ENCODE measurements at regions not wholly inside any gene's neighbourhood (a gene's known extent, or its start where the extent isn't known, plus 50 kb on each side); places are given as distances from the start of the nearest gene placed in this dataset.

GRCh38 chr6:134604014-134604676, 286.2 kb upstream of the SGK1 start:
- WGBS, 2 donors (ENCODE audit: low coverage in 1 of 2): 81 to 89% methylated on average over 4 to 13 of the region's 20 CpGs
- Histone ChIP-seq H3K9me3 (peaks cover 5 to 7% of the 10 kb centered on the region in 2 donors), H3K27me3 (no peaks in the 10 kb centered on the region), H3K36me3 (no peaks in the 10 kb centered on the region), H3K4me1 (no peaks in the 10 kb centered on the region), H3K27ac (no peak overlapping the region), H3K4me3 (no peak overlapping the region)
- intact Hi-C loops (cut with DNase I; ENCODE audit: low total_unique reads): no loop called here
- TF ChIP-seq CTCF (IDR thresholded peaks at IDR 0.05) (no peak), EP300 (IDR thresholded peaks at IDR 0.05; ENCODE audit: low read depth) (no peak), POLR2A (IDR thresholded peaks at IDR 0.05) (no peak), POLR2AphosphoS5 (IDR thresholded peaks at IDR 0.05) (no peak)
- DNase-seq: no peak
- in situ Hi-C loops (cut with MboI; ENCODE audit: low pct_ligation_motif_present in 1 of 4, low pct_unique_long_range_greater_than_20kb in 1 of 4, low sequenced_read_pairs in 3 of 4): no loop called here

GRCh38 chr6:134603561-134603960, 285.6 kb upstream of the SGK1 start:
- in situ Hi-C loops (cut with MboI; ENCODE audit: low pct_ligation_motif_present in 1 of 4, low pct_unique_long_range_greater_than_20kb in 1 of 4, low sequenced_read_pairs in 3 of 4): no loop called here
- TF ChIP-seq POLR2A (IDR thresholded peaks at IDR 0.05) (no peak), EP300 (IDR thresholded peaks at IDR 0.05; ENCODE audit: low read depth) (no peak), POLR2AphosphoS5 (IDR thresholded peaks at IDR 0.05) (no peak), CTCF (IDR thresholded peaks at IDR 0.05) (no peak)
- 80 to 89% methylated on average over 4 of the region's 4 CpGs for WGBS, 2 donors (ENCODE audit: low coverage in 1 of 2)
- no peak overlapping the region for H3K27ac ChIP-seq
- no peak overlapping the region for H3K4me3 ChIP-seq
- no peak for DNase-seq
- no peaks in the 10 kb centered on the region for H3K36me3 ChIP-seq
- no peaks in the 10 kb centered on the region for H3K27me3 ChIP-seq
- no peaks in the 10 kb centered on the region for H3K4me1 ChIP-seq
- intact Hi-C loops (cut with DNase I; ENCODE audit: low total_unique reads): no loop called here
- peaks cover 5 to 7% of the 10 kb centered on the region in 2 donors for H3K9me3 ChIP-seq

GRCh38 chr6:134602123-134602522, 284.2 kb upstream of the SGK1 start:
- in situ Hi-C loops (cut with MboI; ENCODE audit: low pct_ligation_motif_present in 1 of 4, low pct_unique_long_range_greater_than_20kb in 1 of 4, low sequenced_read_pairs in 3 of 4) (no loop called here), intact Hi-C loops (cut with DNase I; ENCODE audit: low total_unique reads) (no loop called here)
- no peak for DNase-seq
- Histone ChIP-seq H3K4me3 (no peak overlapping the region), H3K36me3 (no peaks in the 10 kb centered on the region), H3K27ac (no peak overlapping the region), H3K27me3 (no peaks in the 10 kb centered on the region), H3K4me1 (no peaks in the 10 kb centered on the region), H3K9me3 (peaks cover 5 to 7% of the 10 kb centered on the region in 2 donors)
- WGBS, 2 donors (ENCODE audit: low coverage in 1 of 2): 75 to 96% methylated on average over 1 of the region's 1 CpG
- TF ChIP-seq POLR2A (IDR thresholded peaks at IDR 0.05) (no peak), CTCF (IDR thresholded peaks at IDR 0.05) (no peak), EP300 (IDR thresholded peaks at IDR 0.05; ENCODE audit: low read depth) (no peak), POLR2AphosphoS5 (IDR thresholded peaks at IDR 0.05) (no peak)

- Histone ChIP-seq H3K36me3 (no peaks in the 10 kb centered on the region), H3K4me1 (no peaks in the 10 kb centered on the region), H3K27ac (no peak overlapping the region), H3K27me3 (no peaks in the 10 kb centered on the region), H3K9me3 (peaks cover 5 to 7% of the 10 kb centered on the region in 2 donors), H3K4me3 (no peak overlapping the region)
- TF ChIP-seq POLR2AphosphoS5 (IDR thresholded peaks at IDR 0.05): no peak
- no peak for TF ChIP-seq POLR2A (IDR thresholded peaks at IDR 0.05)
- no peak for TF ChIP-seq EP300 (IDR thresholded peaks at IDR 0.05; ENCODE audit: low read depth)
- no peak for TF ChIP-seq CTCF (IDR thresholded peaks at IDR 0.05)
- intact Hi-C loops (cut with DNase I; ENCODE audit: low total_unique reads): no loop called here
- in situ Hi-C loops (cut with MboI; ENCODE audit: low pct_ligation_motif_present in 1 of 4, low pct_unique_long_range_greater_than_20kb in 1 of 4, low sequenced_read_pairs in 3 of 4): no loop called here
- no peak for DNase-seq
- 80 to 87% methylated on average over 7 of the region's 7 CpGs for WGBS, 2 donors (ENCODE audit: low coverage in 1 of 2)
These were observed 282.8 kb upstream of the SGK1 start for GRCh38 chr6:134600671-134601070.

Measured in transverse colon (tissue), 4 donors.